Fibroblast of upper back skin (primary cell): ENCODE measurements at regions not wholly inside any gene's neighbourhood (a gene's known extent, or its start where the extent isn't known, plus 50 kb on each side); places are given as distances from the start of the nearest gene placed in this dataset.

Experiments
- DNase-seq: peaks from one replicate; pipeline ENCODE4 v3.0.0-alpha.2; 2013

- no peak for DNase-seq
These were observed 275.1 kb upstream of the MAP3K1 start for GRCh38 chr5:56540266-56540665.

DNA sequence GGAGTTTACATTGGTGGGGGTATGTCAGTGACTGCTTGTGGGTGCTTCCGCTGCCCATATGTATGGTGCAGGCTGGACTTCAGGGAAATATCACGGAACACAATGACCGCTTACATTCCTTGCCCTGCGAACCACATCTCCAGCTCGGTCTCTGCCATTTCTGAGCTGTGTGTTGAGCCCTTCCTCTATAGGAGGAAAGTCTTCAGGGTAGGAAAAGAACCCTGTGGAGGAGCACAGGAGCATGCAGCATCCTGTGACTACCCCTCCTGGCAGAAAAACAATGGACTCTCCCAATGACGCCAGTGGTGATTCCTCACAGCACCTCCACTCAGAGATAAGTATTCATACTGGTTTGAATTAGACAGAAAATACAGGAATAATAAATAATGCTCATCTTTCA, 276.8 kb upstream of the MAP3K1 start:
- no peak for DNase-seq

DNA sequence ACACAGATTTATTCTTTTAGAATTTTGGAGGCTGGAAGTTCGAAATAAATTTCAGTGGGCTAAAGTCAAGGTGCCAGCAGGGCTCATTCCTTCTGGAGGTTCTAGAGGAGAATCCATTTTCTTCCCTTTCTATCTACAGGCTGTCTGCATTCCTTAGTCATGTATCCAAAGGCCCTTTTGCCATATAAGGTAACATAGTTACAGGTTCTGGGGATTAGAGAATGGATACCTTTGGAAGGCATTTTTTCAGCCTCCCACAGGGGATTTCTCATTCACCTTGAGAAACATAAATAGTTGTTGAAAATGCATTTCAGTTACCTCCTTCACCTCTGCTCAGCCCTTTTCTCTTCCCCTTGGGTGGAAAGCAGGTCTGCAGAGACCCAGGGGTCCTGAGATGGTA, 280.0 kb upstream of the MAP3K1 start:
- no peak for DNase-seq

- no peak for DNase-seq
These were observed 281.1 kb upstream of the MAP3K1 start for GRCh38 chr5:56534102-56534829.

GRCh38 chr5:56532466-56532865, 282.9 kb upstream of the MAP3K1 start:
- no peak for DNase-seq

DNA sequence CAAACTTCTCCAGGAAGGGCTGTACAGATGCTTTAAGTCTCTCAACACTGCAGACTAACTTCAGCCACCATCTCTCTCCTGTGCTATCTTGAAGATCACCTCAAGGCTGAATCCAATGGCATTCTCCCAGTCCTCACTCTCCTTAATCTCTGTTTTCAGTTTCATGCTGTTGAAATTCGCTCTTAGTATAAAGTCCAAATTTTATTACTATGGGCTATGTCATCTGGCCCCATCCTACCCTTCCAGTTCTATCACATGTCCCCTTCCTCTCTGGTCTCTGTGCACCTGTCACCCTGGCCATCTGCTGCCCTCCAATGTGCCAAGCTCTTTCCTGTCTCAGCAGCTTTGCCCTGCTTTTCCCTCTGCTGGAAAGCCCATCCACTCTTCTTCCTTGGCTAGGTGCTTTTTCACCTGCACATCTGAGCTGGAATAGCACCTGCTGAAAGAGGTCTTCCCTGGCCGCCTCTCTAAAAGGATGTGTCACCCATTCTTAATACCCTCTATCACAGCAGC, 284.7 kb upstream of the MAP3K1 start:
- DNase-seq, result no peak

GRCh38 chr5:56529666-56530430, 285.5 kb upstream of the MAP3K1 start:
- no peak for DNase-seq

DNA sequence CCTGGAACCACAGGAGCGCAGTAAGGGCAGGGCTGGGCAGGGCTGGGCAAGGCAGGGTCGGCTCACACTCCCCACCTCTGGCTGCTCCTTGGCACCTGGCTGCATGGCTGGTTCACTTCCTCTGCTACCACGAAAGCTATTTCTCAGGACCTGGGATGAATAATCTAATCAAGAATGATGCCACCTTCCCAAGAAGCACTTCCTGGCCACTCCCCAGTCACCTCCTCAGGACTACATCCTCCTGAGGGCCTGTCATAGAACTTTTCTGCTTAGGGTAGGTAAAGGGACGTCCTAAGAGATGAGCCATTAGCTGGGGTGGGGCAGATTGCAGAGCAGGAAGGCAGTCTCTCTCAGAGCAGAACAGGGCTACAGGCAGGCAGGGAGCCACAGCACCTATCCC, 288.2 kb upstream of the MAP3K1 start:
- no peak for DNase-seq

DNA sequence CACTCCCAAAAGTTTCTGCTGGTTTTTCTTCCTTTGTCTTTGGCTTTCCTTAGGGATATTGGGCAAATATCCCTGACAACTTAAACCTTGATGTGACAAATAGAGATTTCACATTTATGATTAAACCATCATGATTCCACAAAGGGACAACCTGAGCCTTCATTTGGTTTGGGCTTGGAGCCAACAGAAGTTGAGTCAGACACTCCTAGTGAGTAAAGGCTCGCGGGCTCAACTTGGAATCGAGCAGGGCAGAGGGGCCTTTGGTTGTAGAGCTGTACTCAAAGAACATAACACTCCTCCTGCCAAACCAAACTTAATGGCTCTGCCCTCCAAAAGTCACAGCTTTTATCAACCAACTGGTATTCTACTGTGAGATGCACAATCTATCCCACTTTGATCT, 290.2 kb upstream of the MAP3K1 start:
- DNase-seq, result peak; percentile 62

DNA sequence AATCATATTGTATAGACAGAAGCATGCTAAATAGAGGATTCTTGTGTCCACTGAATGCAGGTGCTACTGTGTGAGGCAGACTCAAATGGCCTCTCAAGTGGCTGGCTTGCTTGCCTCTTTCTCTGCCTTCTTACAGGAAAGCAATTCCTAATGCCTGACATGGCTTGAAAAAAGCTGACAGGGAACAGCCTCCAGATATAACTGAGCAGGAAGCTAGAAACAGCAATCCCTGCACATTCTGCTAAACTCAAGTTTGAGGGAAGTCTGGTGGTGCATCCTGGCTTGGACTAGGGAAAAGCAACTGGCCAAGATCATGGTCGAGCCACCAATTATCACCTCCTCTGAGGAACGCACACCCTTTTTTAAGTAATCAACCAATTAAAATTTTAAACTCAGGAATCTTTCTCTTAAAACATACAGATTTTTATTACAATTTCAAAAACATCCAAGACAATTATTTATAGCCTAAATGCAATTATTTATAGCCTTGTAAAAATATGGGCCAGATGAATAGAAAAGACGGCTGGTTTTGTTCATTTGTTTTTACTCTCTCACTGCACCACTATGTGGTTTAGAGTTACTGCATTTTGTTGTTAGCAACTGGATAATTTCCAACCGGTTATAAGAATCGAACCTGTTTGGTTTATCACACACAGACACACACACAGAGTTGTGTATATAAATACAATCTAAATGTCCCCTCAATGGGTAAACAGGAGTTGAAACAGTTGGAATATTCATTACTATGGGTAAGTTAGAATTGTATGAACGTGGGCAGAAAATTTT, 290.9 kb upstream of the ANKRD55 start:
- DNase-seq, result no peak

DNA sequence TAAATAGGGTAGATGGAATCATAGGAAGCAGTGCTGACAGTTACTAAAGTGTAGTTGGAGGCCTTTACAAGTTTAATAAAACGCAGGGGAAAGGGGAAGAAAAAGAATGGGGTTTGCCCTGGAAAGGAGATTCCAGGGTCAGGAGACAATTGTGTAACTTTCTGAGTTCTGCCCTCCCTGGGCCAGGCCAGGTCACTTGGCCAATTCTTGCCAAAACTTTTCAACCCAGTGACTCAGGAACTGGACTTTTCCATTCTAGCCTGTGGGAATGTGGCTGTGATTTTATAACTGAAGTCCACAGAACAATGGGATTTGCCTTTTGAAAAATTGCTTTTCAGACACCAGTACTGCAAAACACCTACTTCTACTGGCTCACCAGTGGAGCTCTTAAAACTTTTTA, 289.8 kb upstream of the ANKRD55 start:
- DNase-seq, result peak; percentile 23

DNA sequence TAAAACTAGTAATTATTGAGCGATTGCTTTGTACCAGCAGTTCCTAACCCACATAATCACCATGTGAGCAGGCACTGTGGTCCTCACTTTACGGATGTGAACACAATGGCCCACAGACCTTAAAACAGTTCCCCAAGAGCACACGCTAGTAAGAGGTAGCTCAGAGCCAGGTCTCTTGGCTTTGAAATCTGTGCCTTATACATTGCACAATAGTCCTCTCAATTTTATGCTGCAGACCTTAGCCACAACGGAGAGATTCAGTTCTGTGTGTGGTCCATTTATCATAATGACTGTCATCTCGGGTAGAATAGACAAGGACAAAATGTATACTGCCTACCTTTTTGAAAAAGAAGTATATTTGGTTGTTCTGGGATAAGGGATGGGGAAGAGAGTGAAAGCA, 289.0 kb upstream of the ANKRD55 start:
- no peak for DNase-seq

GRCh38 chr5:56520986-56521730, 288.0 kb upstream of the ANKRD55 start:
- DNase-seq, result no peak

DNA sequence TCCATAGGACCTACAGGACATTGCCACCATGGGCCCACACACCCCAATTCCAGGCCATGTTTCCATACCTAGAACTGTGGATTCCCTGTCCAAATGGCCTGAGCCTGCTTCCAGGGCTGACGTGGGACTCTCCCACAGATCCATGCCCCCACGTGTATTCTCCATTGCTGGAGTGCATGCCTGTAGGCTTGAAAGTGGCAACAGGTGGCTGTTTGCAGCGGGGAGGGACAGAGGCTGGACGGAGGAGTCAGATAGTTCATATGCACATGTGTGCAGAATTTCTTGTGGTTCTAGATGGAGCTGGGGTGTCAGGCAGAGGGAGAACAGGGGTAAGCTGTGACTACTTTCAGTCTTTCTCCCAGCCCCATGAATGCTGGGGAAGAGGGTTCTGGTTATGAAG, 285.7 kb upstream of the ANKRD55 start:
- no peak for DNase-seq

- peak; percentile 44 for DNase-seq
These were observed 283.9 kb upstream of the ANKRD55 start for GRCh38 chr5:56517011-56517416.

DNA sequence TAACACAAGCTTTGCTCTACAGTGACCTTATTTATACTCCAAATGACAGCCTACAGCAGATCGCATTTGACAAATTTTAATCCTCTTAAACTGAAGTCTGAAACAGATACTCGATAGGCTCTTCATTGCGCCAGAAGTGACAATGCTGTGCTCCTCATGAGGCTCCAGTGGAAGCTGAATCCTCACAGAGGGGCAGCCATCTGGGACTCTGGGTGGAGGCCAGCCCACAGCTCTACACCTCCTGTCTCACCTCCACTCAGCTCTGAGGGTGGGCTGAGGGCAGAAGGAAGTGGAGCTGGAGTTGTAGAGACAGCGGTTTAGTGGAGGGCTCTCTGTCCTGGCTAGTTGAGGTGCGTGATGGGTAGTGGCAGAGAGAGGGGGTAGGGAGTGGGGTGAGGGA, 283.3 kb upstream of the ANKRD55 start:
- DNase-seq, result no peak

- DNase-seq, result no peak
These were observed 282.9 kb upstream of the ANKRD55 start for GRCh38 chr5:56516035-56516434.

- DNase-seq, result no peak
These were observed 281.9 kb upstream of the ANKRD55 start for GRCh38 chr5:56515011-56515410.

- DNase-seq, result no peak
These were observed 281.1 kb upstream of the ANKRD55 start for GRCh38 chr5:56514245-56514644.

GRCh38 chr5:56513141-56513540, 280.0 kb upstream of the ANKRD55 start:
- DNase-seq, result no peak

DNA sequence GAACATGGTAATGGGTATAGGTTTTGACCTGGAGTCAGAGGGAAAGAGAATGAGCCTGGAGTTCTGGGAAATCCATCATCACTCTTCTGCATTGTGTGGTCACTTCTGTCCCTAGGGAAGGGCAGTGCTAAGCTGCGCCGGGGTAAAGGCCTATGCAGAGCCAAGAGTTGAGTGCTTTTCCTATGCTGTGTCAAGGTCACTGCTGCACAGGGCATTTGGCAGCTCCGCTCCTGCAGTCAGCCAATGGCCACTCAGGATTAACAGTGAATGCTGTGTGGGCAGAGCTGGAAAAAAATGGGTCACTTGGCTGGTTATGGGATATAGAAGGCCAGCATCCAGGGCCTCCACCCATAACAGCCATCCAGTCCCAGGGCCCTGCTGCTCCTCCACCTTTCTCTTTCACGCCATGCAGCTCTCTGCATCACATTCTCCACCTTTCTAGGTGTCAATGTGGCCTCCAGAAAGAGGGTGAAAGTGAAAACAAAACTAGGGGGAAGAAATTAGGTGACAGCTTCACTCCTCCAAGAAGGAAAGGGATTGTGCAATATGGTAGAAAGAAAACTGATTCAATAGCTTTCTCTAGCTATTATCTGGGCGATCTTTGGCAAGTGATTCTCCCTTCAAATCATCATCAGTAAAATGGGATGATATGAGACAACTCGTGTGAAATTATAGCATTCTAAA, 279.3 kb upstream of the ANKRD55 start:
- DNase-seq, result no peak

- DNase-seq, result no peak
These were observed 278.3 kb upstream of the ANKRD55 start for GRCh38 chr5:56511326-56511841.
